ENCODE measurements at regions not wholly inside any gene's neighbourhood (a gene's known extent, or its start where the extent isn't known, plus 50 kb on each side); places are given as distances from the start of the nearest gene placed in this dataset.

- no peaks in the 10 kb centered on the region for H3K4me1 ChIP-seq (ENCODE audit: control insufficient read depth, insufficient read depth, low read length)
- 46% methylated on average over 2 of the region's 2 CpGs; no CpG with 5 or more reads in 1 of the 2 experiments for WGBS, 2 experiments (ENCODE audit: extremely low coverage in 2 of 2, insufficient read length in 1 of 2)
- no peaks in the 10 kb centered on the region for H4K20me1 ChIP-seq (ENCODE audit: insufficient read depth, low read length)
- H2BK20ac ChIP-seq (ENCODE audit: low read depth, low read length): no peak overlapping the region
- H3K4me3 ChIP-seq (ENCODE audit: insufficient read depth, low read depth, low read length): no peak overlapping the region
- H3K18ac ChIP-seq (ENCODE audit: low read depth, low read length): no peak overlapping the region
- no peak overlapping the region for H2AK5ac ChIP-seq (ENCODE audit: low read depth, low read length)
- H2AK9ac ChIP-seq (replicated peaks; ENCODE audit: low read depth, low read length, poor library complexity): no peak overlapping the region
- ChIA-PET CTCF (no interaction called here), POLR2A (ENCODE audit: unreplicated experiment) (no interaction called here)
- no peak overlapping the region for H4K8ac ChIP-seq (ENCODE audit: low read depth in 2 of 2, low read length in 2 of 2)
- DNase-seq (no peak), ATAC-seq (ENCODE audit: low read depth) (no peak)
- H3K23ac ChIP-seq (ENCODE audit: low read depth, low read length): no peak overlapping the region
- H3K36me3 ChIP-seq (ENCODE audit: control insufficient read depth, insufficient read depth, low read length): no peaks in the 10 kb centered on the region
- no peak overlapping the region for H3K27ac ChIP-seq (ENCODE audit: insufficient read depth, low read length)
- no peak overlapping the region for H2AFZ ChIP-seq (replicated peaks; ENCODE audit: low read length, poor library complexity)
- no TSS peak for BruUV-seq (replicated peaks)
- no peak overlapping the region for H2BK5ac ChIP-seq (ENCODE audit: low read depth, low read length, poor library complexity, severe bottlenecking)
- dilution Hi-C loops (cut with HindIII; ENCODE audit: low sequenced_read_pairs, unreplicated experiment) (no loop called here), intact Hi-C loops (cut with micrococcal nuclease) (no loop called here), in situ Hi-C loops (cut with MboI; ENCODE audit: low sequenced_read_pairs) (no loop called here)
- peaks cover 52% of the 10 kb centered on the region for H3K9me3 ChIP-seq (ENCODE audit: control insufficient read depth, insufficient read depth, low read length)
- H4K91ac ChIP-seq (ENCODE audit: insufficient read depth, low read depth, low read length): no peak overlapping the region
- H2BK120ac ChIP-seq (ENCODE audit: low read depth, low read length): no peak overlapping the region
- no peak overlapping the region for H3K14ac ChIP-seq (replicated peaks; ENCODE audit: low read depth, low read length)
- no peak for TF ChIP-seq RAD21 (IDR thresholded peaks at IDR 0.05; ENCODE audit: low read length)
- TF ChIP-seq MAZ (IDR thresholded peaks at IDR 0.05; ENCODE audit: borderline replicate concordance, low read depth, low read length): no peak
- no peak for TF ChIP-seq MAFK (IDR thresholded peaks at IDR 0.05; ENCODE audit: low read depth, low read length)
- no peak for TF ChIP-seq CHD1 (IDR thresholded peaks at IDR 0.05; ENCODE audit: low read depth, low read length)
- TF ChIP-seq POLR2A (IDR thresholded peaks at IDR 0.05; ENCODE audit: low read depth, low read length): no peak
- TF ChIP-seq RCOR1 (IDR thresholded peaks at IDR 0.05; ENCODE audit: insufficient replicate concordance, low read length): no peak
- TF ChIP-seq USF2 (IDR thresholded peaks at IDR 0.05; ENCODE audit: low read depth, low read length): no peak
- no peak for TF ChIP-seq NFE2L2 (IDR thresholded peaks at IDR 0.05; ENCODE audit: low read depth, low read length)
- TF ChIP-seq SMC3 (IDR thresholded peaks at IDR 0.05; ENCODE audit: low read depth, low read length): no peak
- TF ChIP-seq BHLHE40 (IDR thresholded peaks at IDR 0.05; ENCODE audit: low read depth, low read length): no peak
- no peak for TF ChIP-seq MXI1 (IDR thresholded peaks at IDR 0.05; ENCODE audit: borderline replicate concordance, low read depth, low read length)
- TF ChIP-seq CEBPB (IDR thresholded peaks at IDR 0.05; ENCODE audit: low read depth, low read length): no peak
- TF ChIP-seq CTCF (conservative IDR thresholded peaks at IDR 0.05; ENCODE audit: low read depth, low read length): no peak
- no peak for TF ChIP-seq RFX5 (IDR thresholded peaks at IDR 0.05; ENCODE audit: low read depth, low read length)
- TF ChIP-seq FOS (IDR thresholded peaks at IDR 0.05; ENCODE audit: low read depth, low read length): no peak
- TF ChIP-seq ELK1 (IDR thresholded peaks at IDR 0.05; ENCODE audit: borderline replicate concordance, low read depth, low read length): no peak
- no peaks in the 10 kb centered on the region for H3K79me1 ChIP-seq (ENCODE audit: low read depth in 1 of 2, low read length in 2 of 2)
- H4K5ac ChIP-seq (ENCODE audit: low read depth, low read length): no peak overlapping the region
- H3K56ac ChIP-seq (ENCODE audit: extremely low read depth, insufficient read depth, low read length): no peak overlapping the region
- no peak overlapping the region for H3K4ac ChIP-seq (ENCODE audit: low read depth, low read length)
- H3K9me1 ChIP-seq (ENCODE audit: insufficient read depth, low read length): no peaks in the 10 kb centered on the region
- H3K9ac ChIP-seq (ENCODE audit: low read depth, low read length): no peak overlapping the region
- no peak overlapping the region for H2BK15ac ChIP-seq (ENCODE audit: low read depth, low read length)
- no peaks in the 10 kb centered on the region for H3K27me3 ChIP-seq (ENCODE audit: control insufficient read depth, insufficient read depth, low read length)
- H3K4me2 ChIP-seq (ENCODE audit: low read depth, low read length): no peak overlapping the region
Measured at GRCh38 chr14:98835825-98836100, 436.2 kb downstream of the BCL11B start.

Measured in IMR-90 (cell line).